ENCODE measurements at regions not wholly inside any gene's neighbourhood (a gene's known extent, or its start where the extent isn't known, plus 50 kb on each side); places are given as distances from the start of the nearest gene placed in this dataset.

DNA sequence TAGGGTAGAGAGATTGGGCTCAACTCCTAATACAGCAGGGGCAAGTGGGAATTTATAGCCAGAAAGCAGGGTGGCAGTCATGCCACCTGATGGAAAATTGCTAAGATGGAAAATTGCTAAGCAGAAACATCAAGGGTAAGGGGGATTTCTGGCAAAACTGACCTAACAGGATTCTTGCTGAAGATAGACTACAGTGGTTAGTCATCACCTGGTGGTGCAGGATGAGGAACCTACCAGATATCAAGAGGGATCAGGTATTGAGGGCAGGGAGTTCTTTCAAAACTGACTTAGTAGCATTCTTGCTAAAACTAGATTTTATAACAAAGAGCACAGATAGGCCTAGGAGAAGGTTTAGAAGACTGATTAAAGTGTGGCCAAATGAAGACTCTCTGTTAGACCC, 292.9 kb downstream of the PLPP3 start:
- H3K4me1 Mint-ChIP-seq (ENCODE audit: unreplicated experiment) = peaks cover 20% of the 10 kb centered on the region
- no peak overlapping the region for H3K4me3 Mint-ChIP-seq
- H3K27ac Mint-ChIP-seq = peak overlapping the region; percentile 78
- H3K36me3 Mint-ChIP-seq = no peaks in the 10 kb centered on the region
- DNase-seq (ENCODE audit: extremely low spot score, unreplicated experiment) = no peak
- no peak for TF ChIP-seq CTCF (conservative IDR thresholded peaks at IDR 0.05)
- H3K9me3 Mint-ChIP-seq = peaks cover 6% of the 10 kb centered on the region
- H3K27me3 Mint-ChIP-seq = no peaks in the 10 kb centered on the region

DNA sequence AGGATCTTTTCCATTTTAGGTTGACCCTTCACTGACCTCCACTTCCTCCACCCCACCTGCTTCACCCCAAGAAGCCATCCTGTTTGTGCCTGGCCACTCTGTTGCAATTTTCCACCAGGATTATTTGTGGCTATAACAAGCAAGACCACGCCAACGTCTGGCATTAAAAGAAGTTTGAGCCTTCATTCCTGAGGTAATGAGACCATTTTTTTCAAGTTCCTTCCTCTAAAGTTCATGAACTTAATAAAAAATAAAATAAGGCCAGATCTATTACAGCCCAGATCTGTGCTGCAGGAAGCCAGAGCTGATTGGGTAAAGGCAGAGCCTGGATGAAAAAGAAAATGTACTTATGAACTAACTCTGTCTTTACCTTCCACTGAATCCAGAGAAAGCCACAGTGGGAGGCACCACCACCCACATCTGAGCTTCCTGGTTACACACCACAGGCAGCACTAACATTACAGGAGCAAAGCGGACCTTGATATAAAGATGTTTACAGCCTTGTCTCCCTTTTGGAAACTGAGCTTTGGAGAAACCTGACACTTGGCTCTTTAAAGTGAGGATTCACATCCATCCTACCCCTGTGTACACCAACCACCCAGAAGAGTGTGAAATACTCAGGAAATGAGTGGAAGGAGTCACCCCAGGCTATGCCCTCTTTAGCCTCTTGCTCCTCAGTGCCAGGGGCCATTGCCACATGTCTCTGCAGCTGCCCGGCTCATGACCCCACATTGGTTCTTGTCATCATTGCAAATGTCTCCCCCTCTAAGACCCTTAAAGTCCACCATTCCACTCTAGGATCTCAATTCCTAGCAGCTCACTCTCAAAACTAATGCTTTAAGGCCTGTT, 293.6 kb downstream of the PLPP3 start:
- peaks cover 6% of the 10 kb centered on the region for H3K9me3 Mint-ChIP-seq
- TF ChIP-seq CTCF (conservative IDR thresholded peaks at IDR 0.05) = no peak
- H3K36me3 Mint-ChIP-seq = no peaks in the 10 kb centered on the region
- DNase-seq (ENCODE audit: extremely low spot score, unreplicated experiment) = no peak
- H3K27me3 Mint-ChIP-seq = no peaks in the 10 kb centered on the region
- peaks cover 20% of the 10 kb centered on the region for H3K4me1 Mint-ChIP-seq (ENCODE audit: unreplicated experiment)
- no peak overlapping the region for H3K27ac Mint-ChIP-seq
- H3K4me3 Mint-ChIP-seq = no peak overlapping the region

DNA sequence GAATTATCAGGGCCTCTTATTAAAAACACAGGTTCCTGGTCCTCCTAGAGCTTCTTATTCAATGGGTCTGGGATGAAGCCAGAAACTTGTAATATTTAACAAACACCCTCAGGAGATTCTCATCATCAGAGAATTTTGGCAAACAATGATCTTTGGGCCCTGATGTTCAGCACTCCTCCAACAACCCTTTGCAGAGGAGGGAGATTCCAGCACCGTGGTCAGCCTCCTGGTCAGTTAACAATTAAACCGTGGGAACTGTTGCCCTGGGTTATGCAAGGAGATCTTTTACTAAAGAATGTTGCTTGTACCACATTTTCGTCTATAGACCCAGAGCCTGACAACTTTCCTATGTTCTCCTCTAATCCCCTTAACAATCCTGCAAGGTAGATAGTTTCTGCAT, 294.4 kb downstream of the PLPP3 start:
- no peak for DNase-seq (ENCODE audit: extremely low spot score, unreplicated experiment)
- Mint-ChIP-seq H3K9me3 (peaks cover 6% of the 10 kb centered on the region), H3K36me3 (no peaks in the 10 kb centered on the region), H3K27ac (no peak overlapping the region), H3K4me1 (ENCODE audit: unreplicated experiment) (peaks cover 20% of the 10 kb centered on the region), H3K4me3 (no peak overlapping the region), H3K27me3 (no peaks in the 10 kb centered on the region)
- no peak for TF ChIP-seq CTCF (conservative IDR thresholded peaks at IDR 0.05)

DNA sequence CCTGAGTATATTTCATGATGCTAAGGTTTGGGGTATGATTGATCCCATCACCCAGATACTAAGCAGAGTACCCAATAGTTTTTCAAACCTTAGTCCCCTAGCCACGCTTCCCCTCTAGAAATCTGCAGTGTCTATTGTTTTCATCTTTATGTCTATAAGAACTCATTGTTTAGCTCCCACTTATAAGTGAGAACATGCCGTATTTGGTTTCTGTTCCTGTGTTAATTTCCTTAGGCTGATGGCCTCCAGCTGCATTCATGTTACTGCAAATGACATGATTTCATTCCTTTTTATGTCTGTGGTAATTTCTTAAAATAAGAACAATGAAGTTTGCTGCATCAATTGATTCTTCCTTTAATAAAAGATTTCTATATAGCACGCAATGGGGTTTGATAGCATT, 301.3 kb downstream of the PLPP3 start:
- Mint-ChIP-seq H3K9me3 (no peaks in the 10 kb centered on the region), H3K27ac (no peak overlapping the region), H3K27me3 (no peaks in the 10 kb centered on the region), H3K36me3 (no peaks in the 10 kb centered on the region), H3K4me3 (no peak overlapping the region), H3K4me1 (ENCODE audit: unreplicated experiment) (no peaks in the 10 kb centered on the region)
- no peak for DNase-seq (ENCODE audit: extremely low spot score, unreplicated experiment)
- TF ChIP-seq CTCF (conservative IDR thresholded peaks at IDR 0.05) = no peak

- no peaks in the 10 kb centered on the region for H3K27me3 Mint-ChIP-seq
- H3K4me3 Mint-ChIP-seq = no peak overlapping the region
- H3K36me3 Mint-ChIP-seq = no peaks in the 10 kb centered on the region
- H3K4me1 Mint-ChIP-seq (ENCODE audit: unreplicated experiment) = no peaks in the 10 kb centered on the region
- no peak for DNase-seq (ENCODE audit: extremely low spot score, unreplicated experiment)
- H3K9me3 Mint-ChIP-seq = no peaks in the 10 kb centered on the region
- TF ChIP-seq CTCF (conservative IDR thresholded peaks at IDR 0.05) = no peak
- H3K27ac Mint-ChIP-seq = no peak overlapping the region
Measured at GRCh38 chr1:56268519-56269140, 310.7 kb downstream of the PLPP3 start.
